ENCODE measurements at regions not wholly inside any gene's neighbourhood (a gene's known extent, or its start where the extent isn't known, plus 50 kb on each side); places are given as distances from the start of the nearest gene placed in this dataset.

GRCh38 chr12:4027412-4027811 lies 154.2 kb upstream of the PARP11 start:
- ATAC-seq = no peak
- Histone ChIP-seq H3K4me1 (peaks cover 6 to 45% (median 15%) of the 10 kb centered on the region in 3 donors), H3K36me3 (no peaks in the 10 kb centered on the region), H3K9me3 (no peaks in the 10 kb centered on the region), H3K27me3 (no peaks in the 10 kb centered on the region), H3K27ac (no peak overlapping the region), H3K4me3 (no peak overlapping the region)
- WGBS, 2 donors = 76 to 77% methylated on average over 4 of the region's 4 CpGs
- DNase-seq = no peak
- no peak for TF ChIP-seq CTCF (IDR thresholded peaks at IDR 0.05)
- no peak for FAIRE-seq
- intact Hi-C loops (cut with DNase I) = no loop called here

GRCh38 chr12:4026517-4026916 lies 153.3 kb upstream of the PARP11 start:
- no peak for DNase-seq

GRCh38 chr12:4026020-4026358 lies 152.8 kb upstream of the PARP11 start:
- DNase-seq = no peak
- no peak for FAIRE-seq
- no peaks in the 10 kb centered on the region for H3K9me3 ChIP-seq
- no peak overlapping the region for H3K4me3 ChIP-seq
- no peak for ATAC-seq
- no peak for TF ChIP-seq CTCF (IDR thresholded peaks at IDR 0.05)
- H3K27me3 ChIP-seq = no peaks in the 10 kb centered on the region
- intact Hi-C loops (cut with DNase I) = no loop called here
- peaks cover 6 to 36% (median 10%) of the 10 kb centered on the region in 3 donors for H3K4me1 ChIP-seq
- H3K27ac ChIP-seq = peak overlapping the region; percentile 3 to 50 (median 39)
- 47 to 53% methylated on average over 10 of the region's 10 CpGs for WGBS, 2 donors
- no peaks in the 10 kb centered on the region for H3K36me3 ChIP-seq

More at GRCh38 chr12:4026517-4026916, 153.3 kb upstream of the PARP11 start:
- no peak for FAIRE-seq
- intact Hi-C loops (cut with DNase I) = no loop called here
- peak overlapping the region in 1 of 4 donors; percentile 39 for H3K27ac ChIP-seq
- no peak overlapping the region for H3K4me3 ChIP-seq
- no peaks in the 10 kb centered on the region for H3K9me3 ChIP-seq
- no peak for TF ChIP-seq CTCF (IDR thresholded peaks at IDR 0.05)
- no peak for ATAC-seq
- H3K4me1 ChIP-seq = peaks cover 6 to 37% (median 10%) of the 10 kb centered on the region in 3 donors
- H3K36me3 ChIP-seq = no peaks in the 10 kb centered on the region
- no peaks in the 10 kb centered on the region for H3K27me3 ChIP-seq
- WGBS, 2 donors = 78 to 79% methylated on average over 7 of the region's 7 CpGs

- peak; percentile 82 to 92 (median 86) for ATAC-seq
- H3K27ac ChIP-seq = peak overlapping the region; percentile 3 to 50 (median 39)
- 40 to 49% methylated on average over 20 of the region's 20 CpGs for WGBS, 2 donors
Observed at GRCh38 chr12:4025181-4026019, 152.2 kb upstream of the PARP11 start.

More at GRCh38 chr12:4025181-4026019, 152.2 kb upstream of the PARP11 start:
- TF ChIP-seq CTCF (IDR thresholded peaks at IDR 0.05) = no peak
- intact Hi-C loops (cut with DNase I) = no loop called here
- FAIRE-seq (no peak), DNase-seq (peak in 5 of 6 donors; percentile 72 to 87 (median 84))
- H3K4me3 ChIP-seq = peak overlapping the region in 1 of 4 donors; percentile 36
- peaks cover 6 to 33% (median 10%) of the 10 kb centered on the region in 3 donors for H3K4me1 ChIP-seq
- no peaks in the 10 kb centered on the region for H3K27me3 ChIP-seq
- no peaks in the 10 kb centered on the region for H3K36me3 ChIP-seq
- H3K9me3 ChIP-seq = no peaks in the 10 kb centered on the region

Data from pancreas (tissue), 10 donors.